Glomerular visceral epithelial cell (primary cell): ENCODE measurements at regions not wholly inside any gene's neighbourhood (a gene's known extent, or its start where the extent isn't known, plus 50 kb on each side); places are given as distances from the start of the nearest gene placed in this dataset.
A peak's percentile ranks its signal among the peaks of the same experiment; 100 is the strongest.
"Not testable (repeated sequence)": the region's sequence is repeated elsewhere in the genome, so short reads cannot be mapped to it uniquely, and the experiment has no call there.

Experiments
- DNase-seq: peaks from one replicate; pipeline ENCODE4 v3.0.0-alpha.2; 2016; ENCODE audit errors: extremely low spot score

DNA sequence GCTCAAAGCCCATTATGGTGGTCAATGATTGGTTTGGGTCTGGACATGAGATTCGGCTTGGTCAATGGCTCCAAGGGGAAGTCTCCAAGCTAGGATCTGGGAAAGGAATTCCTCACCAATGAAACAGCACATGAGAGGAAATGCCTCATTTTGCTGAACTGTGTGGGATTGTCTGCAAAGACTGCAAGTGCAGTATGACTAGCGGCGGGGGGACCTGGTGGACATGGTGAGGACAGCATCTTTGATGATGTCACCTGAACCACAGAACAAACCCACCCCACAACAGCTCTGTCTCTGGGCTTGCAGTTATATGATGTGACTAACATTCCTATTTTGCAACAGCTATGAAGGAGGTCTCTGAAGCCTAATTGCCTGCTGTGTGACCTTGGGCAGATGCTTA is 50.6 kb upstream of the NKD1 start:
- DNase-seq = no peak

DNA sequence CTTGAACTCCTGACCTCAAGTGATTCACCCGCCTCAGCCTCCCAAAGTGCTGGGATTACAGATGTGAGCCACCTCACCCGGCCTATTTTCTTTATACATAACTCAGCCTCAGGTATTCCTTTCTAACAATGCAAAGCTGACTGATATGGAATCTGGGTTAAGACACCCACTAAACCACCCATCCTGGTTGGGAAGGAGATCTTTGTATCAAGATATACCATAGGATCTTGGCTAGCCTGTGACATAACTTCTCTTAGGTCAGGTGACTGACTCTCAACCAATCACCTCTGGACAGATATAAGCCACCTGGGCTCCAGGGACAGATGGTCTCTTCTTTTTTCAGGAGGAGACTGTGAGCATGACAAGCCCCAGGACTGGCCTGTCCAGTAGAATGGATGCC is 51.2 kb upstream of the NKD1 start:
- no peak for DNase-seq

DNA sequence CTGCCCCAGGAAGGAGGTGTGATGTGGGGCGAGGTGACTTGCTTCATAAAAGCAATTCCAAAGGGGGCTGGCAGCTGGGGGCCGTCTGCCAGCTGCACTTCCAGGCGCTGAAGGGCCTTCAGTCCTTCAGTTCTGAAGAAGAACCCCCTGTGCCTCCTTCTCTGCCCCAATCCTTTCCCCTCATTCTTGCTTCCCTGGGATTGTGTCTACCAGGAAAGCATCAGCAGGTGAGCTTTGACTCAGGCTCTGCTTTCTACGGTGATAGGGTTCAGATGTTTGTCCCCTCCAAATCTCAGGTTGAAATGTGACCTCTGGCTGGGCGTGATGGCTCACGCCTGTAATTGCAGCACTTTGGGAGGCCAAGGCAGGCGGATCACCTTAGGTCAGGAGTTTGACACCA is 52.5 kb upstream of the NKD1 start:
- no peak for DNase-seq

DNA sequence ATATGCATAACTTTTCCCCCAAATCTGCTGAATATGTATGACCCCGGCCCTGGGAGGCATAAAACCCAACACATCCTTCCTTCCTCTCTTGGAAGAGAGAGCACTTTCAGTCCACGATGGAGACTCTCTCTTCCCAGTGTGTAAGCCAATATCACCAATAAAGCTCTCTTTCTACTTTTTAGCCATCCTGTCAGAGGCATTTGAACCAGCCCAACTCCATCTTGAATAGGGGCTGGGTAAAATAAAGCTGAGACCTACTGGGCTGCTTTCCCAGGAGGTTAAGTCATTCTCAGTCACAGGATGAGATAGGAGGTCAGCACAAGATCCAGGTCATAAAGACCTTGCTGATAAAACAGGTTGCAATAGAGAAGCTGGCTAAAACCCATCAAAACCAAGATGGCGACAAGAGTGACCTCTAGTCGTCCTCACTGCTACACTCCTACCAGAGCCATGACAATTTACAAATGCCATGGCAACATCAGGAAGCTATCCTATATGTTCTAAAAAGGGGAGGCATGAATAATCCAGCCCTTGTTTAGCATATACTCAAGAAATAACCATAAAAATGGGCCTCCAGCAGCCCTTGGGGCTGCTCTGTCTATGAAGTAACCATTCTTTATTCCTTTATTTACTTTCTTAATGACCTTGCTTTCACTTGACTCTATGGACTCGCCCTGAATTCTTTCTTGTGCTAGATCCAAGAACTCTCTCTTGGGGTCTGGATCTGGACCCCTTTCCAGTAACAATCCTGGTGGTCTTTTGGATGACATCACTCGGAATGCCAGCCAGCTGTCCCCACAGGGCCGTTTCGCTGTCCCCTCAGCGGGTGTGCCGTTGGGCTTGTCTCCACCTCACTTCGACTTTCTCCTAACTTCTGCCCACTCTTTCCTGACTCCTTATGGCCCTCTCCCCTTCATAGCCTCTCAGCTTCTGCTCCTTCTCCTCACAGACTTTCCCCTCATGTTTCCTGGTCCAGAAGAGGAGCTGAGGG is 53.4 kb upstream of the NKD1 start:
- DNase-seq = no peak

DNA sequence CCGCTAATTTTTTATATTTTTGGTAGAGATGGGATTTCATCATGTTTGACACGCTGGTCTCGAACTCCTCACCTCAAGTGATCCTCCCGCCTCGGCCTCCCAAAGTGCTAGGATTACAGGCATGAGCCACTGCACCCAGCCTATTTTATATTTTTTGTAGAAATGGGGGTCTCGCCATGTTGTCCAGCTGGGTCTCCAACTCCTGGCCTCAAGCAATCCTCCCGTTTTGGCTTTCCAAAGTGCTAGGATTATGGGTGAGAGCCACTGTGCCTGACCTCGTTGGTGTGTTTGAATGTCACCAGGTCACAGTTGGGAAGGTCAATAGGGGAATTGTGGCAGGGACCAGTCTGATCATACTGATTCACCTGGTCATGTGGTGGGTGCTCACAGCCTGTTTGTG is 56.7 kb upstream of the NKD1 start:
- no peak for DNase-seq

DNA sequence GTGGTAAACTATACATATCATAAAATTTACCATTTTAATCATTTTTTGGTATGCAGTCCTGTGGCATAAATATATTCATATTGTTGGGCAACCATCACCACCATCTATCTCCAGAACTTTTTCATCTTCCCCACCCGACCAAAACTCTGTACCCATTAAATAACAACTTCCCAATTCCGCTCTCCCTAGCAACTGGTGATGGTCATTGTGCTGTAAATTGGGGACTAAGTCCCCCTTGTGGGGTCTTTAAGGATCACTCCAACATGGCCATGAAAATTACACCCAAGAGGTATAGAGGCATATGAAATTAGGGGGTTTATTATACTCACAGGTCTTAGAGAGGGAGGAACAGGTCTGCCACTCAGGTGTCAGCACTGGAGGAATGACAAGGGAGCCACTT is 57.4 kb upstream of the NKD1 start:
- no peak for DNase-seq

DNA sequence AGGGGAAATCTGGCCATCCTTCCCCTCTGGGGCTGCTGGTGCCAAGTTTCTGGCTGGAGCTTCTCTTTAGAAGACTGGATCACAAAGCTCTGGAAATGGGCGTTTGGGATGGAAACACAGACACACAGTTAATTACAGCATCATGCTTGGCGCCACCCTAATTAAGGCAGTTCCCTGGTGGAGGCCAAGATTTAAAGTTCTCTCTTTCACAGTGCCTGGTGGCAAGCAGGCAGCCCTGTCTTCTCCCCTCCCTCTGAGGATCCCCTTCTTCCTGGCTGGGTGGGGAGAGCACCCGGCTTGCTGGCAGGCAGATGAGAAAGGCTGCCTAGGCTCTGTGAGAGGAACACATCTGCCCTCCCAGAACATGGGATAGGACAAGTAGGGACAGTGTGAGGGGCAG is 59.0 kb upstream of the NKD1 start:
- no peak for DNase-seq

DNA sequence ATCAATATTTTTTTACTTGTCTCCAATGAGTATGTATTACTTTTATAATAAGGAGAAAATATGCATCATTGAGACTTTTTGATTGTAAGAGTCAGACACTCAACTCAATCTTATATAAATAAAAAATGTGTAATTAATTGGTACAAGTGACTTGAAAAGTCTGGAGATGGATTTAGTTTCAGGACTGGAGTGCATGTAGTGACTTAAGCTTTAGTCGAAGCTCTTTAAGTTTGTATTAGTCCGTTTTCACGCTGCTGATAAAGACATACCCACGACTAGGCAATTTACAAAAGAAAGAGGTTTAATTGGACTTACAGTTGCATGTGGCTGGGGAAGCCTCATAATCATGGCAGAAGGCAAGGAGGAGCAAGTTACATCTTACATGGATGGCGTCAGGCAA is 60.7 kb upstream of the NKD1 start:
- DNase-seq = no peak

DNA sequence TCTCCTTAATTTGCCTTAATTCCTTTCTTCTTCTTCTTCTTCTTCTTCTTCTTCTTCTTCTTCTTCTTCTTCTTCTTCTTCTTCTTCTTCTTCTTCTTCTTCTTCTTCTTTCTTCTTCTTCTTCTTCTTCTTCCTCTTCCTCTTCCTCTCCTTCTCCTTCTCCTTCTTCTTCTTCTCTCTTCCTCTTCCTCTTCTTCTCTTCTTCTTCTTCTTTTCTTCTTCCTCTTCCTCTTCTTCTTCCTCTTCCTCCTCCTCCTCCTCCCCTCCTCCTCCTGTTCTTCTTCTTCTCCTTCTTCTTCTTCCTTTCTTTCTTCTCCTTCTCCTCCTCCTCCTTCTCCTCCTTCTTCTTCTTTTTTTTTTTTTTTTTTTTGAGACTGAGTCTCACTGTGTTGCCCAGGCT is 62.0 kb upstream of the NKD1 start:
- not testable (repeated sequence) for DNase-seq

DNA sequence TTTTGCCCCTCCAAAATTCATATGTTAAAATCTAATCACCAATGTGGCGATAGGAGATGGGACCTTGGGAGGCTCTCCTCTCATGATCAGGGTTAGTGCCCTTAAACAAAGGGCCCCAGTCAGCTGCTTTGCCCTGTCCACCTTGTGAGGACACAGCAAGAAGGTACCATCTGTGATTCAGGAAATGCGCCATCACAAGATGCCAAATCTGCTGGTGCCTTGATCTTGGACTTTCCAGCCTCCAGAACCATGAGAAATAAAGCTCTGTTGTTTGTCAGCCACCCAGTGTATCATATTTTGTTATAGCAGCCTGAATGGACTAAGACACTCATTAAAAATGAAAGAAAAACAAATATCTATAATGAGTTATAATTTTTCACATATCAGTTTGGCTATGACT is 63.0 kb upstream of the NKD1 start:
- no peak for DNase-seq

DNA sequence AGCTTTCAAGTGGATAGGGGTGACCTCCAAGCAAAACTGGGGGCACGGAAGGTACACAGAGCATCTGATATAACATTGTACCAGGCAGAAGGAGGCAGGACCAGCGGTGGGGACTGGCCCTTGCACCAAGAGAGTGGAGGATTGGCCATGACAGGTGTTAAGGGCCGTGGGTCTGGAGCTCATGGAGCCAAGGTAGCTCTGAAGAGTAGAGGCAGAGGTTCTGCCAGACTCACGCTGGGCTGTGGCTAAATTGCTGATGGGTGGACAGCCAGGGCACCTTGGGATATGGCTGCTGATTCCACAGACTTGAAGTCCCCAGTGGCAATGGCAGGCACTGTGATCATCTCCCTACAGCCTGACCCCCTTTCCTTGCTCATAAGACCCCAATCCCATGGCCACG is 65.9 kb upstream of the NKD1 start:
- no peak for DNase-seq

DNA sequence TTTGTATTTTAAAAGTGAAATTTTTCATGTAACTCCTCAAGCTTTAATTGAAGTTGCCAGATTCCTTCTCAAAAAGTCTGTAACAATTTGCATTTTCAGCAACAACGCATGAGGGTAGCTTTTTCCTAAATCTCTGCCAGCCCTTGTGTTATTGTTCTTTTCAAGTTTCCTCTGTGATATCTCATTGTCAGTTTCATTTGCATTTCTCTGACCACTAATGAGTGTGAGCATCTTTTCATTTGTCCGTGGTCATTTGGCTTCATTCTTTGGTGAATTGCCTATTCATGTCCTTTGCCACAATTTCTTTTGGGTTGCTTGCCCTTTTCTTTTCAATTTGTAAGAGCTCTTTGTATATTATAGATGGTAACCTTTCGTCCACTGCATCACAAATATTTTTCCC is 68.0 kb upstream of the NKD1 start:
- DNase-seq = no peak

DNA sequence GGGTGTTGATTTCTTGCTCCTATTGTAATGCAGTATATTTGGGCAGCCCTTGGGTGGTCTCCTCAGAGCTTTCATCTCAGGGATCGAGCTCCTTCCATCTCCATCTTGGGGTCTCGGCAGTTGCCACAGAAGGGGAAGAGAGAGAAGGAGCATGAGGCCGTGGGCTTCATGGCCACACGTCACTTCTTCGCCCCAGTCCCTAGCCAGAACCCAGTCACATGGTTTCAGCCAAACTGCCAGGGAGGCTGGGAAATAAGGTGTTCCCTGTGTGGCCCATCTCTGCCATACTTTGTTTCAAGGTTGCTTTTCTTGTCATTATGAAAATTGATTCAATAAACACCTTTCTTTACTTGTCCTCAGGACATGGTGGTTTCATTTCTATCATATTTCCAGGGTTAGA is 68.4 kb upstream of the NKD1 start:
- DNase-seq = no peak

DNA sequence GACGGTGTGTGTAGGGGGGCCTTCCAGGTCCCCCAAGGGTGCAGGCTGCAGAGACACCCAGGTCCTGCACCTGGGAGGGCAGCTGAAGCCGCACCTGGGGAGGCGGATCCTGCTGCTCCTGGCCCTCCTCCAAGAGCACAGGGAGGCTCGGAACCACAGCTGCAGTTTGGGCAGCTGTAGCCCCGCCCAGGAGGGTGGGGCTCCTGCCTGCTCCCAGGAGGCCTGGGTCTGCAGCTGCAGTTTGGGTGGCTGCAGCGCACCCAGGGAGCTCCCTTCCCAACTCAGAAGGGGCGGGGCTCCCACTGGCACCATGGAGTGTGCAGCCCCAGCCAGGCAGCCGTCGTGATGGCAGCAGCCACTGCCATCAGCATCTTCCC is 69.4 kb upstream of the NKD1 start:
- DNase-seq = no peak

DNA sequence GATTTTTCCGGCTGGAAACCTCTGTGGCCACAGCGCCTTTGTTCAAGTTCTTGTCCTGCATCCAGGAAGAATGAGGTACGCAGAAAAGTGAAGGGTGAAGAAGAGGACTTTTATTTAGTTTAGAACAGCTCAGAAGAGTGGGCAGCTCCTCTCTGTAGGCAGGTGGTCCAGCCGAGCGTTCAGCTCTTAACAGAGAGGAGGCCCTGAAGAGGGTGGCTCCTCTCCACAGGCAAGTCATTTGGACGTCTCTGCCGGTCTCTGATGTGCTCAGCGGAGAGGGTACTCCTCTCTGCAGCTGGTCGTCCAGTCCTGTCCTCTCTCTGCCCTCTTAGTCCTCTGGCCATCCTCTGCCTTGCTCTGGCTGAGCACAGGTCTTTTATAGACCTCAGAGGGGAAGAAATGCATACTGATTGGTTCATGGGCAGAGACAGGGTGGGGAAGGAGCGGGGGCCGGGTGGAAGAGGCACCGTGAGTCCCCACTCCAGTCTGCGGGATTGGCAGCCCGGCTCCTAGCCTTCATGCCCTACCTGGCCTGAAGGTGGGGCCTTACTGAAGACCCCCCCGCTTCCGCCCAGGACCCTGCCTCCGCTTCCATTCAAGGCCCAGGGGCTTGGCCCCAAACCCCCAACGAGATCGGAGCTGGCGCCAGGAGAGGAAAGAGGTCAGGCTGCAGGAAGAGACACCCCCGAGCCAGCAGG is 70.0 kb upstream of the NKD1 start:
- no peak for DNase-seq

DNA sequence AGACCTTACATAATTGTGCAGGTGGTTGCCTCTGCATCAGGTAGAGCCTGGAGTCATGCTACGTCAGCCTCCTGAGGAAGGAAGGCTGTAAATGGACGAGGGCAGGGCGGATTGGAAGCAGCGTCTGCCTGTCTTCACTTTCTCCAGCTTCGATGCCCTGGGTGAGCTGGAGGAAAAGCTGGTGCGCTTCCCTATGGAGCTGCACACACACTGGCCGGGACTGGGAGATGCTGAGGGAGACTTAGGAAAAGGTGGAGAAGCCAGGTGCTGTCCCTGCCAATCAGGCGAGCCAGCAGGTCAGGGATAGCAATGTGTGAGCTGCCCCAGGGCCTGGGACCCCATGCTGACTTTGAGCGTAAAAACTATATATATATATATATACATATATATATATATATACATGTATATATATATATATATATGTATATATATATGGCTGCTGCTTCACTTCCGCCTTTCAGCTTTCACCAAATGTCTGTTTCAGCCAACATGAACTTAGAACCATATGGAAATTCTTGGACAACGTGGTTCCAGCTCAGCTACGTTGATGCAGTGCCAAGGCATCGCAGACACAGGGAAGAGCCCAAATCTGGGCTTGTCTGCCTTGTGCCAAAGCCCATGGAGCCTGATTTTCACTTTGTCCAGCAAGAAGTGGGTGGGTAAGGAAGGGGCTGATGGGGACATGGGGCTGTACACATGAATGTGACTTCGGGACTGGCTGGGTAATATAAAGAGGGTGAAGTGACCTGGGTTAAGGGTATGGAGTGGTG is 71.5 kb upstream of the NKD1 start:
- DNase-seq = no peak

DNA sequence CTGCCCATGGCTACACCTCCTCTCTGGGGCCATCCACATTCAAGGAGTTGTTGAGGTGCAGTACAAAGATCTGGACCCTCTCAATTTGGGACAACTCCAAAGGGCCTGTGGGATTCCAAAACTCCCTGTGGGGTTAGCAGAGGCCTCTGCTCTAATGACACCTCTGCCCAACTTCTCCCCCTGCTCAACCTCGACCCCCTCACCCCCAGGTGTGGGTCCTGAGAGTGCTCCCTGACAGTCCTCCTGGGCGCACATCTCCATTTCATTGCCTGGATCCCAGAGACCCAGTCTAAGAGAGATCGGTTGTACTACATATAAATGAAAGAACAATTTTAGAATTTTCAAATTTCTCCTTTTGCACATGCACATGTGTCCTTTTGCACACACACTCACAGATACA is 73.0 kb upstream of the NKD1 start:
- DNase-seq = no peak

DNA sequence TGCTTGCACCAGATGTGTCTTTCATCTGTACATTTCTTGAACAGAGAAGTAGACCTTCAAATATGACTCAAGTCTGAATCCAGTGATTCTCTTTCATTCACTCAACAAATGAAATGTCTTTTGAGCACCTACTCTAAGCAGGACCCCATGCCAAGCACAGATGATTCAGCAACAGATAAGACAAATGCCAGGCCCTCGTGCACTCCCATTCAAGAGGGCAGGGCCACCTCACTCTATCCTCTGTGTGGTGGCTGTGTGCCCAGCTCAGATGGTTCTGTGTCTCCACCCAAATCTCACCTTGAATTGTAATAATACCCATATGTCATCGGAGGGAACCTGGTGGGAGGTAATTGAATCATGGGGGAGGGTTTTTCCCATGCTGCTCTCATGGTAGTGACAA is 74.1 kb upstream of the NKD1 start:
- DNase-seq = no peak

DNA sequence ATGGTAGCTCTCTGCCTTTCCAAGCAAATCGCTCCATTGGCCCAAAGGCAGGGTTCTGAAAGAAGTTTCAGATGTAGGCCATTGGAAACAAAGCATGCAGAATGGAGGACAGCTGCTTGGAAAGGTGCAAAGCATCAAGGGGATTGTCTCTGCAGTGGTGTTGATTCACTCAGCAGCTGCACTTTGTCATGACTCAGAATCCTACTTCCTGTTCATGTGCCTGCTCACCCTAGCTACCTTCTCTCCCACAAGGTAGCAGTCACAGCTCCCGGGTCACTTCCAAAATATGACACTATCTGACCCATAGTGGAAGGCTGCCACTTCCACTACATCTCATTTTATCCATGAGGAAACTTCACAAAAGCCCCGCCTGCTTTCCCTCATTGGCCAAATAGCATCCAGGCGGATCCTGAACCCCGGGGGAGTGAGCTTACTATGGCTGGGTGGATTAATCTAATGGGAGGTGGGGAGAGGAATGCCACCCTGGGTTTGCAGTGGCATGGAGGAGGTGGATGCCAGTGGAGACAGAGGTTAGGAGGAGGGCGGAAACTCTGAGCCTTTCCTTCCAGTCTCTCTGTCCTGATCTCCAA is 74.7 kb upstream of the NKD1 start:
- DNase-seq = peak; percentile 1

DNA sequence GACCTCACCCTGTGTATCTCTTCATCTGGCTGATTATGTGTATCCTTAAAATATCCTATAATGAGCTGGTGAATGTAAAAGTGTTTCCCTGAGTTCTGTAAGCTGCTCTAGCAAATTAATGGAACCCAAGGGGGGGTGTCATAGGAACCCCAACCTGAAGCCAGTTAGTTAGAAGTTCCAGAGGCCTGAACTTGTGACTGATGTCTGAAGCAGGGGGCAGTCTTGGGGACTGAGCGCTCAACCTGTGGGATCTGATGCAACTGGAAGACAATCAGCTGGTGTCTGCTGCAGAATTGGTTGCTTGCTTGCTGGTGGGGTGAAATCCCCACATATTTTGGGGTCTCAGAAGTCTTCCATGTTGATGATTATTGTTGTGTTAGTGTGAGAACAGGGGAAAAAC is 75.7 kb upstream of the NKD1 start:
- no peak for DNase-seq

DNA sequence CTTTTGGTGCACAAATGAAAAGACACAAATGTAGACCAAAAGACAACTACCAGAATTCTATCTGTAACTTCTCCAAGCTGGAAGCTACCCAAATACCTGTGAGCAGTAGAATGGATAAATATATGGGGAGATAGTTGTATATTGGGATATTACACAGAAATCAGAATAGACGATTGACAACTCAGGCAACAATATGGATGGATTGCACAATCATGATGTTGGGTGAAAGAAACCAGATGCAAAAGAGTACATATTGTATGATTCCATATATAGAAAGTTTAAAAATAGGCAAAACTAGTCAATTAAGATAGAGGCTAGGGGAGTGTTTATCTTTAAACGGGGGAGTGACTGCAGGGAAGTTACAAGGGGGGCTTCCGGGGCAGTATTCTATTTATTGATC is 77.5 kb upstream of the NKD1 start:
- no peak for DNase-seq

DNA sequence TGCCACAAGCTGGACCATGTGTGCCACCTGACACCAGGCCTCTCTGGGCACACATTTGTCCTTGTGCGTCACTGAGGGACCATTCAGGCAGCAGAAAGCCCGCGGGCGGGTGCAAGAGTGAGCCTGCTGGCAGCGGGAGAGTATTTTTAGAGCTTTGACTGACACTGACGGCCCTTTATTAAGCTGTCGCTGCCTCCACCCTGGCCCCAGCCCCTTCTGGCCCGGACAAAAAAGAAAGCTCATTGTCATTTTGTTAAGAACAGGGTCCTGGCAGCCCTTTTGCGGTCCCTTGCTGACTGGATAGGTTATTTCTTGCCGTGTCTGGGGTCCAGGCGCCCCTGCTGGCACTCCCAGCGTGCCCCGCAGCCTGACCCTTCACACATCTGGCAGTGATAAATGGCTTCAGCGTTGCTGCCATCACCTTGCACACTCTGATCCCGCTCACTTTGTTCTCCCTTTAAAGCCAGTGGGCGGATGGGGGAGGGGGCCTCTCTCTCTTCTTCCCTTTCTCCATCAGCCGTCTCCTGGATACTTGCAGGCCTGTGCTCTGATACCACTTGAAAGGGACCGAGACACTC is 78.4 kb upstream of the NKD1 start:
- no peak for DNase-seq
